CD4-positive, alpha-beta T cell treated with Interleukin-17A for 1 hour (primary cell): ENCODE measurements at regions not wholly inside any gene's neighbourhood (a gene's known extent, or its start where the extent isn't known, plus 50 kb on each side); places are given as distances from the start of the nearest gene placed in this dataset.

ENCODE experiments used
- DNase-seq: peaks from one replicate; pipeline ENCODE4 v3.0.0-alpha.2; 2020

DNA sequence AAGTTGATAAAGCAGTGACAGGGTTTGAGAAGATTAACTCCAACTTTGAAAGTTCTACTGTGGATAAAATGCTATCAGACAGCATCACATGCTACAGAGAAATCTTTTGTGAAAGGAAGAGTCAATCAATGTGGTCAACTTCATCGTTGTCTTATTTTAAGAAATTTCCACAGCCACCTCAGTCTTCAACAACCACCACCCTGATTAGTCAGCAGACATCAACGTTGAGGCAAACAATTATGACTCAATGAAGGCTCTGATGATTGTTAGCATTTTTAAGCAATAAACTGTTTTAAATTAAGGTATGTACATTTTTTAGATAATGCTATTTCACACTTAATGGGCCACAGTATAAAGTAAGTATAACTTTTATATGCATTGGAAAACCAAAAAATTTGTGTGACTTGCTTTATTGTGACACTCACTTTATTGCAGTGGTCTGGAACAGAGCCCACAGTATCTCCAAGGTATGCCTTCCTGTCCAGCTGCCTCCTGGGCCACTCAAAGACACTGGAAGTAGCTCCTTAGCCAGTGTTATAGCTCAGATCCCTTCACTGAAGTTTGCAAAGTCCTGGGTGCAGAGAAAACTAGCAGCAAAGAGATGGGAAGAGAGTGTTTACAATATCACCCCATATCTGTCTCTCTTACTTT lies 293.1 kb downstream of the ARHGAP12 start:
- DNase-seq = no peak

DNA sequence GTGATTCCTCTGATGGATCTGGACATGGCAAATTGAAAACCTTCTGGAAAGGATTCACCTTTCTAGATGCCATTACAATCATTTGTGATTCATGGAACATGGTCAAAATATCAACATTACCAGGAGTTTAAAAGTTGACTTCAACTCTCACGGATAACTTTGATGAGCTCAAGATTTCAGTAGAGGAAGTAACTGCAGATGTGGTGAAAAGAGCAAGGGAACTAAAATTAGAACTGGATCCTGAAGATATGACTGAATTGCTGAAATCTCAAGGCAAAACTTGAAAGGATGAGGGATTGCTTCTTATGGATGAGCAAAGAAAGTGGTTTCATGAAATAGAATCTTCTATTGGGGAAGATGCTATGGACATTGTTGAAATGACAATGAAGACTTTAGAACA lies 293.6 kb downstream of the ARHGAP12 start:
- DNase-seq = no peak

DNA sequence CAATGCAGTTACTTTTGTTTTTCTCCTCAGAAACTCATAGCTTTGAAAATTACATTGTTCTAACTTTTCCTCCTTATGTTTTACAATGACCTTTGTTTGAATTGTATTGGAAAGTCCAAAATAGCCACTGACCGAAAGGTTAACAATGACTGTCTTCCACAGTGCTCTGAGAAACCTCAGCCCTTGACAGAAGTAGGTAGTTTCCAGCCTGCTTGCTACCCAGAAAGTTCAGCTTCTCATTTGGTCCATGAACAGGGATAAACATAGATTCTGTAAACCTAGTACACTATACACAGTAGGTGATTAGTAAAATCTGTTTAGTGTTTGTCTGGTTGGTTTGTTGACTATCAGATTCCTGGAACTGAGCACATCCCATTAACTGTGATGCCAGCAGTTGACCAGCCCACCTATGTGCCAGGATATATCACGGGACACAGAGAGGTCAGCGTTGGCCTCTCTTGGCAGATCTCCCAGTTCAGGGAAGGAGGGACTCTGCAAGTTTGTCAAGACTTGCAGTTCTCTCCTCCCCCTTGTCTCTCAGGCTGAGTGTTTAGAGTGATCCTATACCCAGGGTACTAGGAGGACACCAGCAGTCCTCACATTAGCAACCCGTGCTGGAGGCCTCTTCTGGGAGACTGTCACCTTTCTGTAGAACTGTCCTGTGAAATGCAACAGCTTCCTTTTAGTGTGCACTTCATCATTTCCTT lies 297.6 kb downstream of the ARHGAP12 start:
- DNase-seq = no peak

DNA sequence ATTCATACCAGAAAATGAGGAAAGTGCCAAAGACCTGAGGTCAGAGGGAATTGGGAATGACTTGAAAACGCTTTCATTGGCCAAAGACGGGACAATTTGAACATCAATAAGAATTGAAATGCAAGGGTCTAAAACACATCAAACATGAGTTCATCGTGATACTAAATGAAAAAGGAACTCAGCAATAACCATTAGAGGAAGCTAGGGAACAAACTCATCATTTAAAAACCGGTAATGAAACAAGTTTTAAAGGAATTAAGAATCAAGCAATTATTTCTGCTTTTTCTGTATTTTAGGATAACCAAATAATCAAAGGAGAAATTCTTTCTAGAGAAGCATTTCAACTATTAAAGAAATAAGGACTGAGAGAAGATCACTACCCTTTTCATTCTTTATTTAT lies 303.1 kb downstream of the ARHGAP12 start:
- DNase-seq = no peak

DNA sequence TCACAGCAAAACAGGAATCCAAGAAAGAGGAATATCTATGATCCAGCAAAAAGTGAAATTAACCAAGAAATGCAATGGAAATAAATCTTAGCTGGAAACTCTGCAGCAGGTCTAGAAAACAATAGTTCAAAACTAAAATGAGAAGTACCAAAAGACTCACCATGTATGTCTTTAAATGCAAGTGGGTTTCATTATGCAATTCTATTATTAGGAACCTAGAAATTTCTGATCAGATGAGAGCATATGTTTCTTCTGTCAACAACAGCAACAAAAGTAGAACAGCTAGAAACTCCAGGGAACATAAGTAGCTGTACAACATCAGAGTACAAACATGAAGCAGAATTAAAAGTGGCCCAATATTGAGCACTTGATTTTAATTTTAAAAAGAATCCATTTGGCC lies 304.0 kb downstream of the ARHGAP12 start:
- DNase-seq = no peak

DNA sequence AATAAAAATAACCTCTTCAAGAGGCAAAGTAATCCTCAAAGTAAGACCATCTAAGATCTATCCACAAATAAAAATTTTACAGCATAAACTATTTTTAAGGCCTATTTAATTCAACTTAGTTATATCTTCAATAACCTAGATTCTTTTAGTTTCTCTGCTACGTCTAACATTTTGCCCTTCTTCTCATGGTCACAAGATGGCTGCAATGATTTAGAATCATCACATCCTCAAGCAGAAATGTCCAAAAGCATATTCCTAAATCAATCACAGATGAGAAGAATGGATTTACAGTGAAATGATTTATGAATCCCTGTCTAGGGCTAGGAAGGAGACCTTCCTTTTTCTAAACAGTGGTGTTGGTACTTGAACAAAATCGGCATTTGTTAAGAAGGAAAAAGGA lies 304.7 kb downstream of the ARHGAP12 start:
- DNase-seq = no peak

DNA sequence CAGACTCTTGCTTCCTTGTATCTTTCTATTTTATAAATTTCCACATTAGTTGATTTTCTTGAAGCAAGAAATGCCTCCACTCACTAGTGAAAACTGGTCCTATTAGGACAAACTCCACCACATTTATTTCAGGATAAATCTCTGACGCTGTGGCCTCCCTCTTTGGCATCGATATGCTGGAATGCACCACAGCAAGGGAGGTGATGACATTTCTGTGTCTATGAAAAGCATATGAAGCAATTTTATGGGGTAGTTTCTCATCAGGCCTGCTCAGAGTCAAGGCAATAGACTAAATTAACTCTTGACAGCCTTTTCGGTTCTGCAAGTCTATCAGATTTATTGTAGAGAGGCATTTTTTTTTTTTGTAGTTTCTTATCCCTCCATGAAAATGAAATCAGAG lies 304.4 kb downstream of the ZEB1 start:
- DNase-seq = no peak

DNA sequence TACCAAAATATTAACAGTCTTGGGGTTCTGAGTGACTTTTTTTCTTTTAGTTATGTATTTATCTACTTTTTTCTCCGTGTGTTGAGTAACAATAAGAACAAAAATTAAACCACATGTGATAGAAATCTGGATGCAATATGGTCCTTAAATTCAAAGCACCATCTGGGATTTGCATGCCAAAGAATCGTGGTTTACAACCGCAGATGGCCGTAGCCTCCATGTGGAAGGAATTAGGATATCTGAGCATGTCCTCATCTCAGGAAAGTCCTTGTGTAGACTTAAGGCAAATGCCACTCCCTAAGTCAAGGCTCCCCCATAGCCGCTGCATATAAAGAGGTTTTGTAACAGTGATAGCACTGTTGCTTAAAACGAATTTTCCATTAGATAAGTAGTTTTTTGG lies 304.0 kb downstream of the ZEB1 start:
- DNase-seq = no peak

DNA sequence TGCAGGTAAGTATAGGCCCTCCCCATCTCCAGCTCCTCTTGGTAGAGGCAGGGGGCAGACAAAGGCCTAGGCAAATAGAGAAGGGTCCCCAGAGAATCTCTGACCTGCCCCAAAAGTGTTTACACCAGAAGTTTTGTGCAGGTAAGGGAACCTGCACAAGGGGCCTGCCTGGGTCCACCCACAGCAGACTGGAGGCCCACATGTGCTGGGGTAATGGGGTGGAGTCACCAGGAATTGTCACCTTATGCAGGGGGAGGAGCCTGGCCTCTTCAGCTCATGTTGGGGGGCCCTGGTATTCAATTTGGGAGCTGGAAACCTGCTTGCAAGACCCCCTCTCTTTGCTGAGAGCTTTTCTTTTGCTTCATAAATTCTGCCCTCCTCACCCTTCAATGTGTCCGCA lies 302.7 kb downstream of the ZEB1 start:
- no peak for DNase-seq

DNA sequence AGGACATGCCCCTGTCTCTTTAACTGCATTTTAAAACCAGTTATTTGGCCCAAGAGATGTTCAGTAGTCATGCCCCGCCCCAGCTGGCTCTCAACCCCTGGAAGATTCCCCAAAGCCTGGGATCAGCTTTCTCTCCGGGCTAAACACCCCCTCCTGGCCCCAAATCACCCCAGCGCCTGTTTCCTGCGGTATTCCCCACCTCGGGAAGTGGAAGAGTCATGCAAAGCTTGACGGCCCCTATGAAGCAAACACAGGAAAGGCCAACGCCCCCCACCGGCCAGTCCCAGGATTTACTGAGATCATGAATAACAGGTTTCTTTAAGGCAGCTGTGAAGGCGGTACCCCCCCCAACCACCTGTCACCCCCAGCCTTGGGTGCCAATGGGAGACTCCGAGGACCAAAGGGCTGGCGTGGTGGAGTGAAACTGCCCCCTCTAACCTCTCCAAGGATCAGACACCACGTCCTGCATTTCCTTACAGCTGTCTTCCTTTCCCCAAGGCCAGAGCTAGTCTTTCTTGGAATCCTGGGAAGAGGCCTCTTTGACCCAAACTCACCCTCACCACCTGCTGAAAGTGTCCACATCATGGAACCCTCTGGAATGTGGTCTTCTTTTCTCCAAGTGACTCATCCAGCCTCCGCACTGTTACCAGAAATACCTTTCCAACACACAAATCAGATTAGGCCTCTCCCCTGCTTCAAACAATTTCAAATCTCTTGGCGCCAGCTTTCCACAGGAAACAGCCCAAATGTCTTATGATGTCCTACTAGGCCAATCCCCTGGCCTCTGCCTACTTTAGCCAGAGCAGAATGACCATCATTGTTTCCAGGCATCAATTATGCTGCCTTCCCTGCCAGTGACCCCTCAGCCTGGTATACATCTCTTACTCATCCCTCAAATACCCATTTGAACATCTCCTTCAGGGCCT lies 301.5 kb downstream of the ZEB1 start:
- no peak for DNase-seq

DNA sequence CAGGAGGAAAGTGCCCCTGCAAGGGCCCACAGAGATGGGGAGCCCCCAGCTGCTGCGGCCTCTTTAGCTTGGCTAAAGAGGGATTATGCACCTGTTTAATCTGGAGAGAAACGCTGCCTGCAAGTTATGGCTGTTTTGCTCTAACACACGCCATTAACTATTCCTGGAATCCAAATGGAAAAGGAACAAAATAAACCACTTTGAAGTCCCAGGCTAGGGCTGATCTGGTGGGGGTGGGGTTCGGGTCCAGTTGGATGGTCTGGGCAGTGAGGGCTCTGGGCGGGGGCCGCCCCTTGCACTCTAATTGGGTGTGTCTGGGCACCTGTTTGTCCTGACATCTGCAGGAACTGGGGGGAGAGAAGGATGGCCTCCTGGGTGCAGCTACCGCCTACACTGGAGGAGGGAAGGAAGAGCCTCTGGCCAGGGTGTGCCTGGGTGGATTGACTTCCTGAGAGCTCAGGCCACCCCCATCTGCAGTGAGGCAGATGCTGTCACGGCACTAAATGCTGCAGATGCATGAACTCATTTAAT lies 300.6 kb downstream of the ZEB1 start:
- no peak for DNase-seq

DNA sequence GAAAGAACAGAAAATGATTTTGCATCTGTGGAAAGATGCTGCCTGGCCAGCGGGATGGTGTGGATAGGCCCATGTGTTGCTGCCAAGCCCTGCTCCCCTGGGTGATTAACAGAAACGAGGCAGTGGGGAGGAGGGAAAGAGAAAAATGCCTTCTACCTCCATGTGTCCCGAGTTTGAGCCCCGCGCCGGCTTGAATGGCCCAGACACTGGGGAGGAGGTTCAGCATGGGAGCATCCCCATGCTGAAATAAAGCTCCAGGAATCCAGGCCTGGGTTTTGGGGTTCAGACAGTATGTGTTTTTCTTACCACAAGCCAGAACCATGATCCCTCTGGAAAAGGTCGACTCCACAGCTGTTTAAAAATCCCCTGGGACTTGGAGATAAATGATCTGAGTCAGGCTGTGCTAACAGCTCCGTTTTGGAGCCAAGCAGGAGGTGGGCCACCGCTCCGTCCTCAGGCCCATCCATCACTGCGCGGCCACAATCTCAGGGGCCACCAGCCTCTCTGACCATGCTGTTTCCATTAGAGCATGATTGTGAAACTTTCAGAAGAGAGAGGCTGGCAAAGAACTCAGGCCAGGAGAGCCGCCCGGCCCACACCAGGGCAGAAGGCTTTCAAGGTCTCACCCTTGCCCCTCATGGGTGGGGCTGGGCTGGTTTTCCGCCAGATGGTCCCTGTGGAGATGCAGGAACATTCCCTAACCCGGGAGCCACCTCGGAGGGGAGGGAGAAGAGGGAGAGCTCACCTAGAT lies 299.7 kb downstream of the ZEB1 start:
- DNase-seq = no peak

DNA sequence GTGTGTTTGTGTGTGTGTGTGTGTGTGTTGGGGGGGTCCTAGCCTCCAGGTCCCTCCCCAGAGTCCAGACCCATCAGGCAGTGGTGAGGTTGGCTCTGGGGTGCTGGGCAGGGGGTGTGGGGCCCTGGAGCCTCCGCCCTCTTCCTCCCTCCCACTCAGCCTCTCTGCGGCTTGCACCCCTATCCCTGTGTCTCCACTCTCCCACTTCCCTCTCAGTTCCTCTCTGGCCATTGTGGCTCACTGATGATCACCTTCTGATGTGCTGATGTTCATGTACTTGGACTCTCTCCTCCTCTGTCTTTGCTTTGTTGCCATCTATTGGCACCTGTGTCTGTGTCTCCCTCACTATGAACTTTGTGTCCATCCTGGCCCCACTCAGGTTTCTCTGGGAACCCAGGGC lies 298.7 kb downstream of the ZEB1 start:
- no peak for DNase-seq

DNA sequence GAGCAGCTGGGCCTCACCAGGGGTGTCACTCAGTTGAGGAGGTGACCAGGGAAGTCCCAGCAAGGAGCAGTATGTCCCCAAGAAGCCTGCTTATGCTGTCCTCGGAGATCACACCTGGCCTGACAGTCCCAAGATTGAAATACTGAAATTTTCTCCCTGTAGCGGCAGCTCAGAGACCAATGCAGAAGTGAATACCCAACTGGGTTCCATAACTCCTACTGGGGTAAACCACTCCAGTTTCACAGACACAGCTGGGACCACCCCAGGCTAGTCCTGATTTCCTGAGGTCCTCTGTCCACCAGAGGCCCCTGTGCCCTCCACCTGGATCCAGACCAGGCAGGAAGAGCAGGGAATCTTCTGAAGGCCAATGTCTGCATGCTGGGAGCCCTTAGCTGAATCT lies 298.1 kb downstream of the ZEB1 start:
- DNase-seq = no peak

DNA sequence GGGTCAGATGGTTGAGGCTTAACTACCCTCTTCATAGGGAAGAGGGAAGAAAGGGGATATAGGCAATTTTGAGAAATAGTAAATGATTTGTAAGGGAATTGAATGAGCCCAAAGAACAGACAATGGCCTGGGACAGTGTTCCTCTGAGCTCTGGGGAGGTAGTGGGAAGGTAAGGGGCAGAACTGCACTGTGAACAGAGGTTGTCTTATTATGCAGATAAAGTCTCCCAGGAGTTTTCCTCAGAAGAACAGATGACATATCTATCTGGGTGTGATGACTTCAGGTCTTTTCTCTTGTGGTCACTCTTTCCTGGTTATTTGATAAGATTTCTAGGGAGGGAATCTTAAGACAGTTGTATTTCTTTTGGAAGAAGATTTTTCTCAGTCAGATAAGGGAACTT lies 296.1 kb downstream of the ZEB1 start:
- no peak for DNase-seq

DNA sequence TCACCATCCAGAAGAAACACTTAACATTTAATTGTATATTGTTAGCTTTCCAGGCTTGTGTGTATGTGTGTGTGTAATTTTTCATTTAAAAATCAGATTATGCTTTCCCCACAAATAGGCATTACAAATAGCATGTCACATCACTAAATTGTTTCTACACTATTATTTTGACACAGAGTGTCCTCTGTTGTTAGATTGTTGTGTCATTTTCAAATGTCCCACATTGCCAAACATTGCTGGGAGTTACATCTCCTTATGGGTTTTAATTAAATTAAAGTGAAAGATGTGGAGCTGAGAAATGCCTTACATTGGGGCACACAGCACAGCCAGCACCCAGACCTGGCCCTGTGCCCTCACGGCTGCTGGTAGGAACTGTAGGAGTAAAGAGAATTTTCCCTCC lies 295.6 kb downstream of the ZEB1 start:
- no peak for DNase-seq

DNA sequence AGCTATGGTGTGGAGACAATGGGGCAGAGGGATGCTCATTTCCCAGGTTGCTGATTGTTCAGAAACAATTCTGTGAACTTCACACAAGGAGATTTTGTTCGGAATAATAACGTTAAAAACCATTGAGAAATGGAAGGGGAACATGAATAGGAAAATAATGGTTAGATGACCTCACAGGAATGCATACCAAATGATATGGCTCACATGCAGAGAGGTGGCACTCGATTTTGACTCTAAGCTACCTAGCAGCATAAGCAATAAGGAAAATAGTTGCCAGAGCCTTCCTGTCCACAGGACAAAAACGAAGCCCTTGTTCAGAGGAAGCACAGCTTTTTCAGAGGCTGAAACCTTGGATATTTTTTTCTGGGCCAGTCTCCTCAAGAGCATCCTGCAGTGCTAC lies 293.1 kb downstream of the ZEB1 start:
- no peak for DNase-seq

DNA sequence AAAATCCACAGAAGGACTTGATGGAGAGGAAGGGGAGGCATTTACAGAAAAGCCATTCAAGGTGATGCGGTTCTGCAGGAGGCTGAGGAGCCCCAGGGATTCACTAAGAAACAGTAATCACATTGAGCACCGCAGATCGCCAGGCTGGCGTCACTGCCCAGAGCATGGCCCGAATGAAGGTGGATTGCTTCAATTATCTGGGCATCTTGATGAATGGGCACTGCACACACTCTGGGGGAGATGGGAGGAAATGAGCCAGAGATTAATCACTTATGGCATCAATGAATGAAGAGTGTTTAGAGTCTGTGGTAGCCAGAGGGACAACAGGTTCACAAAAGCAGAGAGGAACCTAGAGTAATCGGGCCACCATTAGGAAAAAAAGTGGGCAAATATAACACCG lies 292.1 kb downstream of the ZEB1 start:
- DNase-seq = no peak

DNA sequence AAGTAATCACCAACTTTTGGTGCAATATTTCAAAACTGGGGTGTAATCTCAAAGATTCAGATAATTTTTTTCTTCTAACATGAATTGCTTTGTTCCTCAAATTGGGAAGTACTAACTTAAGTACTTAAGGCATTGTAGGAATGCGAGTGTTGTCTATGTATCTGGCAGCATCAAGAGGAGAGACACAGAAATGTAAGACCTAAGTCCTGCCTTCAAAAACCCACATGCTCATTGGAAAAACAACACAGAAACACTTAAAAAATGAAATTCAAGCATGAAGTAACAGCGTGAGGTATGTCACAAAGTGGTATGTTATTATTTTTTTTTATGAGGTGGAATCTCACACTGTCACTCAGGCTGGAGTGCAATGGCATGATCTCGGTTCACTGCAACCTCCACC lies 288.5 kb downstream of the ZEB1 start:
- DNase-seq = no peak

DNA sequence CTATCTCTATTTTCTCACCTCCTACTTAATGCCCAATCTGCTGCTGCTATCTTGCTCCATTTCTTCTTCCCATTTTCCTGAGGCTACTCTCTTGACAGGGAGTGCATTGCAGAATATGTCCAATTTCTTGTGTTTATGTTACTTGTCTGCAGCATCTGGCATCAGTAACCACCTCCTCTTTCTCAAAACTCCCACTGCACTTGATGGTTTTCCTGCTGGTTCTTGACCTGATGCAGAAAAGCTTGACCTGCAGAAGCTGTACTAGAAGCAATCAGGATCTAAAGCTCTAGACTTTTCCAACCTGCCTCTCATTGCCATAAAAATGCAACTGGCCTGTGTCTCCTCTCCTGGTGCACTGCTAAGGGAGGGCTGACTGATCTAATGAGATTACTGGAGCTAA lies 287.8 kb downstream of the ZEB1 start:
- DNase-seq = no peak

DNA sequence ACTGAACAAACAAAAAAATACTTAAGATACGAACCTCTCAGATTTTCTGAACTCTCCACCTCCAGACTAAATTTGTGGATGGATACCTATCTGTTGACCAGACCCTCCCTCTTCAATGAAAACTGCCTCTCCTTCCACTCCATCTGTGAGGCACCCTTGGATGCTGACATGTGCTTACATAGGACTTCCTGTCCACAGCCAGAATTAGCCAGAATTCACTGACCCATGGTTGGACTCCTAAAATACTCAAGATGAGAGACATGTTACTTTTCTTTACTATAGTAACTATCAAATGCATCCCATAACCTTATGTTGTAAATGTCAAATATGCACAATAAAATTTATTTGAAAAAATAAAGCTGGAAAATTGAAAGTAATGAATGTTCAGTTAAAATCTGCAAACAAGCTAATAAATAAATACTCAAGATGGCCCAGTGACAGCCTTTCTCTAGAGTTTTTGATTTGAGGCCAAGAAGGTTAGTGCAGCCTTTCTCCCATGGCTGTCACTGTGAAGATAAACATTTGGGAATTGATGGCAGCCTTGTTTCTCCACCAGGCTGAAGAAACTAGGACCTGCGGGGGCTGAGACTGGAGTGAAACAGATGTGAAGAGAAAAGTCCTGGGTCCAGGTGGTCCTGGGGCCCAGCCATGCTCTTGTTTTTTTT lies 287.0 kb downstream of the ZEB1 start:
- DNase-seq = no peak

DNA sequence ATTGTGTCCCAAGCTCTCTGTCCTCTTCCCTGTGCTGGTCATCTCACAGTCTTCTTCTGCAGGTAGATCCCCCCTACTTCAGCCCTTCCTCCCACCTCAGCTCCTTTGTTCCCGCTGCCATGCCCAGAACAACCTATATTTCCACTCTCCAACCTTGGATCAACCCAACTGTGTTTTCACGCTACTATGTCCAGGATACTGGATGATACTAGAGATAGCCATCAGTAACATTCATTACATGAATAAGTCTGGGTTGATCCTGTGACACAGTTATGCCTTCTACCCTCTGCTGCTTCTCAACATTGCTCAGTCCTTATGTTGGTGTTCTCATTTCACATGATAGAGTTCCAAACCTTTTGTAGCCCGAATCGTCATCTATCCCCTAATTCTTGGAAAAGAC lies 286.4 kb downstream of the ZEB1 start:
- no peak for DNase-seq
